Cerebellar nuclear complex (tissue), 1 donor: ENCODE measurements at regions not wholly inside any gene's neighbourhood (a gene's known extent, or its start where the extent isn't known, plus 50 kb on each side); places are given as distances from the start of the nearest gene placed in this dataset.

Experiments used
- DNase-seq, 2 experiments: peaks; one replicate each; lab custom pipeline; 2025; lab: John Stamatoyannopoulos, UW

- DNase-seq = no peak
These were observed 245.9 kb upstream of the LMCD1 start for GRCh38 chr3:8255725-8256124.

DNA sequence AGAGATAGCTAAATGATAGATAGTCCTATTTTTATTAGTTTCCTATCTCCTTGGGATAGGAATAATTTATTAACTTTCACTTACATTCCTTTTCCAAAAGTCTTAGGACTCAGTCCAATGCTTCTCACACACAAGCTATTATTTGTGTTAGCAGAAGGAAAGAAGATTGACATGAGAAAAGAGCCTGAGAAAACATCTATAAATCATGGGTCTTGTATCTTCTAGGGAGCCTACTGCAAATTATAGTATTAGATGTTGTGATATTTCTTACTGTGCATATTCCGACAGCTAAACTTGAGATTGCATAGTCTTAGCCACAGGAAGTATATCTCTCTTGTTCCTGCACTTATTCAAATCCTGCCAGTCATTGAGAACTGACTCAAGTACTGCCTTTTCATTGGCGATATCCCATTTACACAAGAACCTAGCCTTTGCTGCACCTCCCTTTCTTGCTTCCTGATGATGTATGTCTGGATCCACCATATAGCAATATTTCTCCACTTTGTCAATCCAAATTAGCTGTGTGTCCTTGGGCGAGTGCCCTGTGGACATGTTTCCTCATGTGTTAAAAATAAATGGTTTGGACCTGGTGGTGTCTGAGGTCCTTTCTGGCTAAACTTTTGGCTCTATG is 245.1 kb upstream of the LMCD1 start:
- DNase-seq = no peak

DNA sequence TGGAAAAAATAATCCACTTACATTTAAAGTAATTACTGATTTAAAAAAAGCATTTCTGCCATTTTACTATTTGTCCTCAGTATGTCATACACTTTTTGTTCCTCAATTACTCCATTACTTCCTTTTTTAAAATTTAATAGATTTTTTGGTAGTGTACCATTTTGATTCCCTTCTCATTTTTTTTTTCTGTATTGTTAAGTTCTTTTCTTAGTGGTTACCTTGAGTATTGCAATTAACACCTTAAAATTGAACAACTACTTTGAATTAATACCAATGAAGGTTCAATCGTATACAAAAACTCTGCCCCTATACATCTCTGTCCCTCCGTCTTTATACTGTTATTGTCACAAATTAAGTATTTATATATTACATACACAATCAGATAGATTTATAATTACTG is 240.6 kb upstream of the LMCD1 start:
- no peak for DNase-seq

- no peak for DNase-seq
These were observed 234.9 kb upstream of the LMCD1 start for GRCh38 chr3:8266730-8267131.

DNA sequence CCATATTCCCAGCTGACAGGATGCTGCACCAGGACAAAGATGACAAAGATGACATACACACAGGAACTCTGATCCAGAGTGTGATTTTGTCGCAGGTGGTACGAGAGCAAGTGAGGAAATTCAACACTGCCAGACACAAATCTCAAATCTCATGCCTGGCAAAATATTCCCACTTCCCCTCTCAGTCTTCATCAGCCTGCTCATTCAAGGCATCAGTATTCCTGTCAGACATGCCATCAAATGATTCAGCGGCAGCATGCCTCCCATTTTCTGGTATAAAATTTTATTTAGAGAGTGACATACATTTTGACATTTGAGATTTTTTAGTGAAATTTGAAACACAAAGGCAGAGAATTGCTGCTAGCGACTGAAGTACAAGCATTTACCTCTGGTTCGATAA is 228.1 kb upstream of the LMCD1 start:
- no peak for DNase-seq

DNA sequence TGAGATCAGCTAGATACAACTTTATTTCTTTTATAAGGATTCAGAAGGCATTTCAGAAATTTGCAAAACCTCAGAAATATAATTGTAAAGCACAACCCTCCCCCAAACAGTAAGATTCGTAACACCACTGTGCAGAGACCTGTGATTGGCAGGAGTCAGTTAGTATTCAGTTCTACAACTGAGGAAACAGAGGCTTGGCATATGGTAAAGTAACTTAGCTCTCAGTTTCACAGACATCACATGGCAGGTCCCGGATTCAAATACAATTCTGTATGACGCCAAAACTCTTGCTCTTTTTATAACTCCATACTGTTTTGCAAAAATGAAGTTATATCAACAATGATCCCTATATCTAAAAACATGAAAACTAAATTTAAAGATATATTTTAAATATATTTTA is 225.6 kb upstream of the LMCD1 start:
- no peak for DNase-seq

- no peak for DNase-seq
These were observed 225.1 kb upstream of the LMCD1 start for GRCh38 chr3:8276506-8276905.

GRCh38 chr3:8278448-8278847 is 223.2 kb upstream of the LMCD1 start:
- DNase-seq = no peak

DNA sequence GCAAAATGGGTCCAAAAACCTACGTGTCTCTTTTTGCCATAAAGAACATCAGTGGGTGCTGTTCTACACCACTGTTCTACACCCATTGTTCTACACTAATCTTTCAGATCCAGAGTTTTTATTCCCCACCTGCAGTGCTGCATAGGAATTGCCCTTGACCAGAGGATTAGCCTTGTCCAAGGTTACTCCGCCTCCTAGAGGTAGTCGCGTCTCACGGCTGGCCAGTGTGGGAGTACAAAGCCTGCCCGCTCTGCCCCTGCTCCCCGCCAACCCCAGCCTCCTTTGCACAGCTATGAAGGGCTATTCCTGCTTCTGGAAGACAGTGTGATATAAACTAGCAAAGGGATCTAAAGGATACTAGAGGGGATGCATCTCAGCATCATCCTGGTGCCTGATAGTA is 222.1 kb upstream of the LMCD1 start:
- no peak for DNase-seq

DNA sequence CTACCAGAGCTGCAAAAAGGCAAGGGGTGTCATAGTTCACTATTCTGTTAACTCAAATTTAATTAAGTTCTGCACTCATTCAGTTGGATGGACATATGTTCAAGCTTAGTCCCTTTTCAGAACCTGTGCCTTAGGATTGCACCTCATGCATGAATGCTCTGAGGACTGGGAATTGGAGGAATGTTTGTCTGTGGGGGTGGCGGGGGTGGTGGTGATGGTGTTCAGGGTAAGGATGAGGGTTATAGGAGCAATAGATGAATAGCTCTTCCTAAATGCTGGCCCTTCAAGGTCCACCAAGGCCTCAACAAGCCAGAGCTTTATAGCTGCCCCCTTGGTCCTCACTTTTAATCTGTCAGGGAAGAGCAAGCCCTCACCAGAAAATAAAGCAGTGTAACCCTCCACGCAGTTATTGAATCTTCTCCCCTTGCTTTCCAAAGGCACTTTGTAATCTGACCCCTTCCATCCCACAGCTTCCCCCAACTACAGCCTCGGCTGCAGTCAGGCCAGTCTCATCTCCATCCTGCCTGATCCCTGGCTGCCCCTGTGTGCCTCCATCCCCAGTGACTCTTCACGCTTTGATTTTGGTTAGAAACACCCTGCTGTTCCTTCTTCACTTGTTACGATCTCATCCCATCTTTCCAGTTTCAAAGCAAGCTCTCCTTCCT is 221.6 kb upstream of the LMCD1 start:
- no peak for DNase-seq

DNA sequence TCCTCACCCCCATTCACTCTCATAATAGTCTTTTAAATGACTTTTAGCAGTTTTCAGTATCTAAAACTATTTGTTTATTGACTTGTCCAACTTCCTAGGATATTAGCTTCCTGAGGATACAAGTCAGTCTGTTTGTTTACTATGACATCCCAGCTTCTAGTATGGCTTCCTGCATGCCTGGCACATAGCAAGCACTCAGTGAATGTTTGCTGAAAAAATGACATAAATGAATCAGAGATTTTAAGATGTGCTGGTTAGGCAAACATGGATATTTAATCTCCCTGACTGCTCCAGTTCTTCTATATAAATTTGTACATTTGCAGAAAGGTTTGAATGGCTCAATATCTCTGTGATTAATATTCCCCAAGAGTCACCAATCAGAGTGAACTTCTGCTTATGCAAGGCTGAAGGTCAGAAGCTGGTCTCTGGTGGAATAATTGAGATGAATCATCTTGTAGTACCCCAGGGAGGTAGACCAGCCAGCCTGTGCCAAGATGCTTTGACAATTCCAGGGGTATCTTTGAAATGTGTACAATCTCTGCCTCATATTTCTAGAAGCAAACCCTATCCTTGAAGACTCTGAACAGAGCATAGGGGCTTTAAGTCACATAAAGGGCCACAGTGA is 219.0 kb upstream of the LMCD1 start:
- DNase-seq = no peak

- DNase-seq = no peak
These were observed 218.4 kb upstream of the LMCD1 start for GRCh38 chr3:8283193-8283592.

- no peak for DNase-seq
These were observed 215.5 kb upstream of the LMCD1 start for GRCh38 chr3:8286086-8286485.

- DNase-seq = no peak
These were observed 214.9 kb upstream of the LMCD1 start for GRCh38 chr3:8286749-8287148.

- DNase-seq = no peak
These were observed 211.0 kb upstream of the LMCD1 start for GRCh38 chr3:8290611-8291010.

DNA sequence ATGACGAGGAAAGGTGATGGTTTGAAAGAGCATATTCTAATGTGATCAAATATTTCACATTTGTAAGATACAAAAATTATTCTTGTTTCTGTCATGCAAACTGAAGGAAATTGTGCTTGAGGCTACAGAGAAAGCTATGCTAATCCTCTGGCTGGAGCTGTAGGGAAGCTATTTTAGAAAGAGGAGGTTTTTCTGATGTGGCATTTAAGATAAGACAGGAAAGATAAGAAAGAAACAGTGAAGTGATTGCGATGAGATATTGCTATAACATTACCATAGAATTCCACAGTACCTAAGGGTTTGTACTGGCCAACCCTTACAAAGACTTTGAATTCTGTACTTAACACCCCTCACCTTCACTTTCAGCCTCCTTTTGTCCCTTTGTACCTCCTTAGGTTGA is 205.2 kb upstream of the LMCD1 start:
- no peak for DNase-seq

DNA sequence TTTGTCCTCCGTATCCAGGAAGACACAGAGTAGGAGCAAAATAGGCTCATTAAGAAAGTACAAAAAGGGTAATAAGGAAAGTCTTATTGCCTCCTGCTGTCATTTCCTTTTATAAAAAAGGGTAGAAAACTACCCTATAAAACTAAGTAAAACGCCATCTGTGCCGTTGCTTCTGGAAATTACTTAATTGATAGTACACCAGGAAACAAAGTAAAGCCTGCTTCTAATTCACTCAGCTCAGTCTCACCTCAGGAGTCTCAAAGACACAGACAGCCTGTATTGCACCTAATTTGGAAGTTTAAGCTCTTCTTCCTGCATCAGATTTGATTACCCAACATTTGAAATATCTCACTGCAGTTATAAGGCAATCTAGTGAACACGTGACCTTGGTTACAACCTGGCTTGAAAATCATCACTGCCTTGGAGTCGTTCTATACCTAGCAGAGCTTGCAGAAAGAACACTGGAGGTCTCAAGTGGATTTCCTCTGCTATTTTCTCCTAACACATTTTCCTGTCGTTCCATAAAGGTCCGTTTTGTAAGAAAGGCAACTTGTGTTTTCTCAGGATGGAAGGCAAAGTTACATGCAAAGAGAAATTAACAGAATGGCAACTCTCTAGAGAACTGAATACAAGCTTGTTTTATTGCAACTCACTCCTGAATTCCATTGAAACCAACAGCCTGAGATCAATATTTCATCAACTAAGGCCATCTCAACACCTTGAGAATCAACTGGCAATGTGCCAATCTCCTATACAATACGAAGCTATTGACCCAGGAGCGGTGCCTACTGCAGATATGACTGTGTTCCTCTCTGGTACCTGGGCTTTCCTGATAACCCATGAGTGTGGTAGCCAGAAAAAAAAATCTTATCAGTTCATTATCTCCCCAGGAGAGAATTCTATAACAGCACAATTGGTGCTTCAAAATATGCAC is 203.3 kb upstream of the LMCD1 start:
- no peak for DNase-seq

- no peak for DNase-seq
These were observed 199.5 kb upstream of the LMCD1 start for GRCh38 chr3:8301977-8302735.

DNA sequence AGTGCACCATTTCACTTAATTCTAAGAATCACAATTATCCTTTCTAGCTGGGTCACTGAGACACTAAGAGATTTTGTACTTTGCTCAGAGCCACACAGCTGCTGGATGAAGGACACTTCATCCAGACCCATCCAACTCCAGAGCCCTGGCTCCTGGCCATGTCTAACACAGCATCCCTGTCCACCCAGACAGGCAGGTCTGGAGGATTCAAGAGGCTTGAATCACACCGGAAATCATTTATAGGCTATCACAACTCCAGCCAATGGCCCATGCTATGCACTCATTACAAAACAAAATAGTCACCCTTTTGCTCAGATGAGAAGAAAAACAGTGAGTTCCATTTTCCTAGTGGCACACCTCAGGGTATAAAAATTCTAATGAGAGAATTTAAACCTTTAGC is 198.2 kb upstream of the LMCD1 start:
- no peak for DNase-seq

- no peak for DNase-seq
These were observed 196.3 kb upstream of the LMCD1 start for GRCh38 chr3:8305371-8305770.

DNA sequence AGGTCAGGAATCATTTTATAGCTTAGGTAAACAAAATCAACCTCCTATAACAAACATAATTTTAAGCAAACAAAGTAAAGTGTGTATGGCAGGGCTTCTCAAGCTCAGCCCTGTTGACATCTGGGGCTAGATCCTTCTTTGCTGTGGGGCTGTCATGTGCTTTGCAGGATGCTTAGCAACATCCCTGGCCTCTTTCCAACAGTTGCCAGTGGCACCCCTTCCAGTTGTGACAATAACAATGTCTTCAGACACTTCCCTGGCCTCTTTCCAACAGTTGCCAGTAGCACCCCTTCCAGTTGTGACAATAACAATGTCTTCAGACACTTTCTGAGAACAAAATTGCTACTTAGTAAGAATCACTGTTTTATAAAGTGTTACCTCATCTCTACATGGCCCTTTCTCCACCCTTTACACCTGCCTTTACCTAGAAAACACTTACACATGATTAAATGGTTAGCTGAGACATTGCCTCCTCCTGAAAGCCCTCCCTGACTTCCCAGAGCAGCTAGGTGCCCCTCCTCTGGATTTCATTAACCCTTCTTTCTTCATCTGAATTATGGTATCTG is 194.0 kb upstream of the LMCD1 start:
- DNase-seq = no peak
